GM21515 (cell line): ENCODE measurements at regions not wholly inside any gene's neighbourhood (a gene's known extent, or its start where the extent isn't known, plus 50 kb on each side); places are given as distances from the start of the nearest gene placed in this dataset.
"Not testable (repeated sequence)": the region's sequence is repeated elsewhere in the genome, so short reads cannot be mapped to it uniquely, and the experiment has no call there.

Experiments
- ATAC-seq: cut with Tn5 transposase; IDR thresholded peaks from one replicate; pipeline ENCODE4 v1.9.1; 2021; ENCODE audit not compliant: unreplicated experiment

DNA sequence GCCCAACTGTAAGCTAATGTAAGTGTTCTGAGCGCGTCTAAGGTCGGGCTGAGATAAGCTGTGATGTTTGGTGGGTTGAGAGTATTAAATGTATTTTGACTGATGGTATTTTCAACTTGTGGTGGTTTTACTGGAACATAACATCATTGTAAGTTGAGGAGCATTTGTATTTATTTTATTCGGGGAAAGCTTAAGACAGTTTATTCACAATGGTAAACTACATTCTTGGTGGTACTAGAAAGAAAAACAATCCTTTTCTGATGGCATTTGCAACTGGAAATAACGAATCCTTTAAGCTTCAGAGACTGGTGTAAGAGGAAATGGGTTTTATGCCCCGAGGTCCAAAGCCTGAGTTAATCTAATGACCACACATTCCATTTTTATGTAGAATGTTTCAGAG, 283.3 kb upstream of the NETO1 start:
- ATAC-seq: no peak

DNA sequence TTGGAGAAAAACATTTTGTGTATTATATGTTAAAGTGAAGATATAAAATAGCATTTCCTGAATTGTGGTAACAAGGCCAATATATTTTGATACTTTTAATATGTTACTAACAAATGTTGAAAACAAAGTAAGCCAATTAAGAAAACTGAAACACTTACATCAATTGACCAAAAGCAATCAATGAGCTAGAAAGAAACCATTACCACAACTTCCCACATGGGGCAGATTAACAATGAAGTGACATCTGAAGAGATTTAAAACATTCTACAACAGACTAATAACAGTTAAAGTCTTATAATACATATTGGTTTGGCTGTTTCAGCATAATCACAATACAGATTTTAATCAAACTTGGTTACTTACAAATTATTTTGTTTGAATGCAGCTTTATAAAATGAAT, 282.4 kb upstream of the NETO1 start:
- ATAC-seq: no peak

DNA sequence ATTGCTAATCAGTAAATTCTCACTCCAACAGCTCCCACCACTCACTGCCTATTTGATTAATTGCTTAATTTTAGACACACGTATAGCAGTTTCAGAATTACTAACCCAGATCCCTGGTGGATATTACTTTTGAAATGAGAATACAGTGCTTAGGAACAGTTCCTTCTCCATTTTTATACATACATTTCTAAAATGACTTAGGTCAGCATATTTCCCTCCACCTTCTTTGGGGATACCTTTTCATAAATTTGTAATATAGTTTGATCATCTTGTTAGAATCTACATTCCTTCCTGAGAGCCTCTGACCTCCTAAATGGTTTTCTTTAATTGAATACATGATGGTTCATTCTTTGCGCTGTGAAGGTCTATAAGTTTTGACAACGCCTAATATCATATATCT, 279.8 kb upstream of the NETO1 start:
- no peak for ATAC-seq

DNA sequence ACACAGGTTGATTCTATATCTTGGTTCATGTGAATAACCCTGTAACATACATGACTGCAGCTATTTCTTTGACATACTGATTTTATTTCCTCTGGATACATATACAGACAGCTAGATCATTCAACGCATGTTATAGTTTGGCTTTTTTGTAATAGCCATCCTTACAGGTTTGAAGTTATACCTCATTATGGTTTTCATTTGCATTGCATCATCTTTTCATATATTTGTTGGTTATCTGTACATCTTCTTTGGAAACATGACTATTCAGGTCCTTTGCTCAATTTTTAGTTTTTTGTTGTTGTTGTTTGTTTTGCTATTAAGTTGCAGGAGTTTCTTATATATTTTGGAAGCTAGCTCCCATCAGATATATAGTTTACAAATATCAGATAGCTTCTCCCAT, 276.2 kb upstream of the NETO1 start:
- no peak for ATAC-seq

DNA sequence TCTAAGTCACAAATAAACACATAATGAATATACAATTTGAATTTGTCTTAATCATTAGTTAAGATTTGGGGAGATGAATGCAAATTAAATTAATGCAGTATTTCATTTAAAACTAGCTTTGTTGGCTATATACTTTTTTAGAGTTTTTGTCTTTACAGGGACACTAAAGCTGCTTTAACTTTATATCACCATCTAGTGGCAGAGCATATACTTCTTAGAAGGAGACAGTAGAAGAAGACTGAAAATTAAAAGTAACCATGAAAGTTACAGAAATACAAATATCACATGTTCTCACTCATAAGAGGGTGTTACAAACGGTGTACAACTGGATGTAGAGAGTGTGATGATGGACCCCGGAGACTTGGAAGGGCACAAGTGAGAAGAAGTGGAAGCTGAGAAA, 268.3 kb upstream of the NETO1 start:
- peak; percentile 54 for ATAC-seq

DNA sequence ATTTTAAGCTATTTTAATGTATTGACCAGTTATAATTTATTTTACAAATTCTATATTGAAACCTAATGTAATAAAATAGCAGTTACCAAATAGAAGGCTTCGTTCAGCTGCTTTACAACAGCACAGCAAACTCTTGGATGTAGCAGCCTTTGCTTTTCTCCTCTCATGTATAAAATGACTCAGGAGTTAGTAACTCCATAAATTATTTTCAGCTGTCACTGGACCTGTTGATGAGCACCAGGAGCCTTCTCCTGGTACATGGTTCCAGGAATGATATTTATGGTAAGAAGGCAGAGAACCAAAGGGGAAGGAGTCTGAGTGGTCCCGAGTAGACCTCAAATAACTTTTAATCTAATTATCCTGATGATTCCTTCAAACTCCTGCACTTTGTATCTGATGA, 256.4 kb upstream of the NETO1 start:
- ATAC-seq: no peak

DNA sequence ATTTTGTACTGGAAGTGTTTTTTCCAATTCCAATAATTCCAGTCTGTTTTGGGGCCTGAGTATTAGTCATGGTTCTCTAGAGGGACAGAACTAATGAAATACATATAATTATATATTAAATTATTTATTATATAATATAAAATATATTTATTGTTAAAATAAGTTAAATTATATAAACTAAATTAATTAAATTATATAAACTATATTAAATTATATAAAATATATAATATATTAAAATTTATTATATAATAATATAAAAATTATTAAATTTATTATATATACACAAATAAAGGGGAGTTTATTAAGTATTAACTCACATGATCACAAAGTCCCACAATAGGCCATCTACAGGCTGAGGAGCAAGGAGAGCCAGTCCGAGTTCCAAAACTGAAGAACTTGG, 253.4 kb upstream of the NETO1 start:
- no peak for ATAC-seq

DNA sequence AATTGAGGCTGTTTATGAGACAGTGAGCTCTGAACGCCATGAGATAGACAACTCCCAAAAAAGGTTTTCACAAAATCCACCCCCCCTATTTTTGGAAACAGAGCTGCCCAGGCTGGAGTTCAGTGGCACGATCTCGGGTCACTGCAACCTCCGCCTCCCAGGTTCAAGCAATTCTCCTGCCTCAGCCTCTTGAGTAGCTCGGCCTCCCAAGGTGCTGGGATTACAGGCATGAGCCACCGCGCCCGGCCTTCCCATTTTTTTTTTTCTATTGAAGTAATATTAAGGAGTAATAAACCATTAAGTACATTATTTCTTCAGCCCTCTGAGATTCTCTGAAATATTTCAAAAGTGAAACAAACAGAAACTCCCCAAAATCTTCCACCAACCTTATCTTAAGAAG, 252.8 kb upstream of the NETO1 start:
- no peak for ATAC-seq

DNA sequence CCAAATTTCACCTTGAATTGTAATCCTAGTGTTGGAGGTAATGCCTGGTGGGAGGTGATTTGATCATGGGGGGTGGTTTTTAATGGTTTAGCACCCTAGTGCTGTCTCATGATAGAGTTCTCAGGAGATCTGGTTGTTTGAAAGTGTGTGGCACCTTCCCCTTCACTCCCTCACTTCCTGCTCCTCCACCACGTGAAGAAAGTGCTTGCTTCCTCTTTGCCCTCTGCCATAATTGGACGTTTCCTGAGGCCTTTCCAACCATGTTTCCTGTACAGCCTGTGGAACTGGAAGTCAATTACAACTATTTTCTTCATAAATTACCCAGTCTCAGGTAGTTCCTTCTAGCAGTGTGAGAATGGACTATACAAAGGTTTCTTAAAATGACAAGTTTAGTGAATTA, 251.8 kb upstream of the NETO1 start:
- no peak for ATAC-seq

DNA sequence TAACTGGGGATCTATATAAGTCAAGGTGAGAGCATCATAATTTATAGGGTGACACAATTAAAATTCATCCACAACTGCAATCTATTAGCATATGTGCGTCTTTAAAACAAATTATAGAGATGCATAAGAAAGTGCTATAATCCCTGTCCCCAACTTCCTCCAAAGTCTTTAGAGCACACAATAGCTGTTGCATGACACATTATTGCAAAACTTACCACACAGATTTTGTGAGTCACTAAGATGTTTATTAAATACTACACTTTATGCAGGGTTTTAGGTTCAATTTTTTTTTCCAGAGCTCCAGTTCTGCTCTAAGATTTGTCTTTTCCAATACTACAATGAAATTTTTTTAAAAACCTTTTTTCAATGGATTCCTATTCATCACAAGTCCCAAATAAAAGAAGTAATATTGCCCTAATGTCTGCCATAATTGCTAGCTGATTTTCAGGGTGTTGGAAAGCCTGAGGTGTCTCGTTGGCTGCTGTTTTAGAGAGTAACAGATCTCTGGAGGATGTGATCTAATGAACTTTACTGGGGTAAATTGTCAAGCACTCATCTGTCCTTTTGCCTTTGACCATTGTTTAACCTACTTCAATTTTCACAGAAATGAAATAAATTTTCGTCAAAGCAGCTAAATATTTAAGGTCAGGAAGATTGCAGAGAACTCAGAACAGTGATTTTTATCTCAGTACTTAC, 250.5 kb upstream of the NETO1 start:
- ATAC-seq: no peak

DNA sequence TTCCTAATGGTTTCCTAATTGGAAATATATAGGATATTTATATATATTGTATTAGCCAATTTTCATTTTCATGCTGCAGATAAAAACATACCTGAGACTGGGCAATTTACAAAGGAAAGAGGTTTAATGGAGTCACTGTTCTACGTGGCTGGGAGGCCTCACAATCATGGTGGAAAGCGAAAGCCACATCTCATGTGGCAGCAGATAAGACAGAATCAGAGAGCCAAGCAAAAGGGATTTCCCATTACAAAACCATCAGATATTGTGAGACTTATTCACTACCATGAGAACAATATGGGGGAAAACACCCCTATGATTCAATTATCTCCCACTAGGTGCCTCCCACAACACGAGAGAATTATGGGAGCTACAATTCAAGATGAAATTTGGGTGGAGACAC, 242.5 kb upstream of the NETO1 start:
- ATAC-seq: no peak

DNA sequence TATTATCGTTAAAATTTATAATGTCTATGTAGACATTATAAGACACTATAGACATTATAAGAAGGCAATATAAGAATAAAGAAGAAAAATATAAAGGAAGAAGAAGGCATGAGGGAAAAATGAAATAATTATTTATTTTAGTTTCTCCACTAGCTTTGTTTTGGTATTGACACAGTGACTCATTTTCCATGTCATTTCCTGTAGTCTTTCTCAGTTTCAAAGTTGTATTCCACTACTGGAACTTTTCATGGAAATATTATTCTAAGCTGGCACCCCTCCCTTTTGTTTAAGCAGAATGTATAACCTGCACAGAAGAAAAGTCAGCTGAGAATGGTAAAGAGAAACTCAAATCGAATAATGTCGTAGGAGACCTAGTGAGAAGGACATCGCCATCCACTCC, 234.2 kb upstream of the NETO1 start:
- no peak for ATAC-seq

DNA sequence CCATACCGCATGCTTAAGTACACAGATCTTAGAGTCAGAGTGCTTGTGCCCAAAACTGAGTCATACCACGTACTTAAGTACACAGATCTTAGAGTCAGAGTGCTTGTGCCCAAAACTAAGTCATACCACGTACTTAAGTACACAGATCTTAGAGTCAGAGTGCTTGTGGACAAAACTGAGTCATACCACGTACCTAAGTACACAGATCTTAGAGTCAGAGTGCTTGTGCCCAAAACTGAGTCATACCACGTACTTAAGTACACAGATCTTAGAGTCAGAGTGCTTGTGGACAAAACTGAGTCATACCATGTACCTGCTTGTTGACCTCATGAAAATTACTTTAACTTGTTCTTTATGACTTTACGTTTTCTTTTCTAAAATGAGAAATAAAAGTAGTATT, 233.7 kb upstream of the NETO1 start:
- not testable (repeated sequence) for ATAC-seq

DNA sequence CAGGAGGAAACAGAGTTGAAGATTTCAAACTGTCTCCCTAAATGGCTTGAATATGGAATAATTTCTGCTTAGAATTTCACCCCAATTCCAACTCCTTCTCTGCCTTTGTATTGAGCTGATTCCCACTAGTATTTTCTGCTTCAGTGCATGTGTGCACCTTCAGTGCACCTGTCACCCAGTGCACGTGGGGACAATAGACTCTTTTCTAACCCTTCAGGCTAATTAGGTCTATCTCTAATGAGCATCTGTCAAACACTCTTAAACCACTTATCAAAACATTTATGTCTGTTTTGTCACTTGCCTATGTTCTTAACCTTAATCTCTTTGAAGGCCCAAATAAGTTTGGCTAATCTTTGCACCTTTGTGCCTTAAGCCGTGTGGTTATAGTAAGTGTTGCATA, 232.0 kb upstream of the NETO1 start:
- no peak for ATAC-seq

DNA sequence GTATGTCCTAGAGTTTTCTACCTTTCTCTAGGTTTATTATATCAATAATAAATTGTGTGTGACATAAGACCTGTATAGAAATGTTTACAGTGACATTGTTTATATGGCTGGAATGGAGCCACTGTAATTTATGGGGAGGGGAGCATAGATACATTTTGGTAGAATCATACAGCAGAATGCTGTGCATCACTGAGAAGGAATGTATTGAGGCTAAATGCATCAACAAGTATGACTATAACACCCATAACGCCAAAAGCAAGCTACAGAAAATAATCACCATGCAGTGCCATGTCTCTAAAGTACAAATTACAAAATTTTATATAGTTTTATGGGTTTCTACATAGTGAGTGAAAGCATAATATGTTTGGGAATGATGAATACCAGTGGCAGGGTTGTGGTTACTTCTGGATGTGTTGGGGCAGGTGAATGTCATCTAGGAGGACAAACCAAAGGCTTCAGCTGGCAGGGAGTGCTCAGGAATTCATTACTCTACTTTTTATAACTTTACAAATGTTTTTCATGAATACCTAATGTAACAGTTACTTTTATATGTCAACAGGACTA, 226.0 kb upstream of the NETO1 start:
- no peak for ATAC-seq

DNA sequence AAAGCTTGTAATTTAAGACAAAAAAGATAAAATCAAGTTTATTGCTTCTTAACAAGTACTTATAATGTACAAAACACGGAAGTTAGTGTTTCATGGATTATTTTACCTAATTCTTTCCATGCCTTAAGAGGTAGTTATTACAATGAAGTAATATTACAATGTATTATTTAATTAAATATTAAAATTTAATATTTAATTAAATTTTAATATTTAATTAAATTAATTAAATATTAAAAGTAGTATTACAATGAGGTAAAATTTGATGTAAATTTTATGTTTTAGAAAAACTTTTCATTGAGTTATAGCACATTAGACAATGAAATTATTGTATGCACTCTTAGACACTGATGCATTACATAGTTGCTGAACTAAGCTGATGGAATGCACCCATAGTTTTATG, 220.7 kb upstream of the NETO1 start:
- no peak for ATAC-seq

DNA sequence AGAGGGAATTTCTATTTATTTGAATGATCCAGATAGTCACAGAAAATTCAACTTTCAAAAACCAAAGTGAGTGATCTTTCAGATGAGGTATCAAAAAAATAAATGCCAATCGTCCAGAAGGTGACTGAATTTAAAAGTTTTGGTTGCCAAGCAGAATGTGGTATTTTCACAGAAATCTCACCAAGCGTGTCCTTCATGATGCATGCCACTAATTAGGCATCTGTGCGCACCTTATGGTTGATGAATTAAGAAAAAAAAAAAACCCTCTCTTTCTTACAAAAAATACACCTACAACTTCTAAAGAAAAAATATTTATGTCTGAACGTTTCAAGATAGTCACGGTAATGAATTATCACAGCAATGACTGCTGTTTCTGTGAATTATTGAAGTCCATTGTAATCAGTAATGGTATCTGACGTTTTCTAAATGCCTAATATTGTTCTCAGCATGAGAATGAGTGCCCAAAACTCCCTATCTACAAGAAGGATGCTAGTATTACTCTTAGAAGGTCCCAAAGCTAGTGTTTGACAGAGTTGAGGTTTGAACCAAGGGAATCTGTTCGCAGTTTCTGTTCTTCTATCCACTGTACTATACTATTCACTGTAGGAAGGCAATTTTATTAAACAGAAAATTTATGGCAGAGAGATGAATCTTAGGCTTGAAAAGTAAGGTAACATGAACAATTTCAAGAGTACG, 219.6 kb upstream of the NETO1 start:
- ATAC-seq: no peak

DNA sequence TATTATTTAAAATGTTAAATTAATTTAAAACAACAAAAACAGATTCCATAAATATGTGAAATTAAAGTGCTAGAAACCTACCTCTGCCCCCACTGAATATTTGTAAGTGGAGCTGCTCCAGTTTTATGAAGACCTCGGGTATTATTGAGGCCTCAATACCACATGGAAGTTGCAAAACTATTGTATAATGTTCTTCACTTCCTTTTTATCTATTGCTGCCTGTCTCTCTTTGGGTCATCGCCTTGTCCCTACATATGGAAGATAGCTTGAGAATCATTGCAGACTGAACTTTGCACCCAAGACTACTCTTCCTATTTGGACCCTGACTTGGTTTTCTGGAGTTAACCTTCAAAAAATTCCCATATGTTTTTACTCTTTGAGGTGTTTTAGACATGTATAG, 212.1 kb upstream of the NETO1 start:
- no peak for ATAC-seq

DNA sequence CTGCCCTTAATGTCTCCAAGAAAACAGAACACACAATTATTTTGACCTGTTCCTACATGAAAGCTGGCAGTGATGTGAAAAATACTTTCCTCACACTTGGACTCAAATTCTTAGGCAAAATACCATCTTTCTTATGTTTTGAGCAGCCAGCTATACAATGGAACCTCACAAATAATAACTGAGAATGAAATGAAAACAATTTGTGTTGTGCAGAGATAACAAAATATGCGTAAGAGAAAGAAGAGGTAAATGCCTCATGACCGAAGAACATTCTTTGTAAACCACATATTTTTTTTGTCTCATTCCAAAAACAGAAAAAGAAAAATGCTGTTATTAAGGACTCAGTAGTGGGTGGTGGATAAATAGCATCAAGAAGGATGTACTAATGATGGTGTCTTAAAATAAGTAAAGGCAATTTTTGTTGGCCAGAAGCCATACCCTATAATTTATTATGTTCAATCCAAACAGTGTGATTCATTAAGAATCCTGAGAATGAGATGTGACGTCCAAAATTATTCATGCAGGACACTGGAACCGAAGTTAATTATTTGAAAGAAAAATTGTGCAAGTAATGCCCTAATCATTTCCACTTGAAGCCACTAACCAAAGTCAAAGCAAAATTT, 193.0 kb upstream of the NETO1 start:
- ATAC-seq: no peak

DNA sequence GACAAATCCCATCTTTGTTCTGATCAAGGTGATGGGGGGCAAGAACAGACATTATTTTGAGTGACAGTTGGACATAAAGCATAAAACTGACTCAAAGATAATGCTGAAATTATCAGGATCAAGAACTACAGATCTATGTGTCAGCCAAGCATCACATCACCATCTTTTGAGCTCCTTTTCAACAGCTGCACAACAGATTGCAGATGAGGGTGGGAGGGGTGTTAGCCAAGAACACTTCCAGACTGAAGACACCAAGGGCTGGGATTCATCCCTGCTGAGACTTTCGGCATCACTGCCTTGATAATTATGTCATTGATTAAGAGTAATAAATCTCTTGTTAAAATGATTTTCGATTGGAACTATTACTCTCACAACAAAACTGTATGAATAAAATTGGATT, 191.5 kb upstream of the NETO1 start:
- no peak for ATAC-seq

DNA sequence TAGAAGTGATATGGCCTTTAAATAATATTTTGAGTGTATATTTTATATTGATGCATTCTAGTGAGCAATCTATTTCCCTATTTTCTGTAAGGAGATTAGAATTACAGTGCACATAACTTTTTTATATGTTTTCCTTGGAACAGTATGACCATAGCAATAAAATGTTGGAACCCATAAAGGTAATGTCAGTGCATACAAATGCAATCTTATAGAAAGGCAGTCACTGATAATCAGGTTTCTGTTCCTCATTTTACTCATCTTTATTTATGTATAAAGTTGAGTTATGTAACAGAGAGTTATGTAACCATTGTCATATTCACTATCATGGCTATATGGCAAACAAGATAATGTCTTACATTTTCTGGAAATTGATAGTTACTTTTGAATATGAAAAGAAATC, 179.9 kb upstream of the NETO1 start:
- ATAC-seq: no peak

DNA sequence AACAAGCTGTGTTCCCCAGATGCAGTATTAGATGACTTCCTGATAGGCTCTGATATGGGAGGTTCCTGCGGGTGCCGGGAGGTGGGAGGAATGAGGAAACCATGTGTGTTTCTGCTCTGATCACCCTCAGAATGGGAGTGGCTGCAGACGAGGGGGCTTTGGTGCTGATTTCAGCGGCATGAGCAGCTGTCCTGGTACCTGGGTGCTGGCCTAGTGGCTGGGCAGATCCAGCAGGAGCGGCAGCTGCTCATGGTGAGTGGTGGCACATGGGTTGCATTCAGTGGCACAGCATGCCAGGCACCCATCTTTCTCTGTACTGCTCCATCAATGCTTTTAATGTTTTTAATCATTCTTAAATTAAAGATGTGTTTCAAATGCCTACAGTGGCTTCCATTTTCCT, 177.2 kb upstream of the NETO1 start:
- ATAC-seq: no peak
